ENCODE measurements at regions not wholly inside any gene's neighbourhood (a gene's known extent, or its start where the extent isn't known, plus 50 kb on each side); places are given as distances from the start of the nearest gene placed in this dataset.

- Histone ChIP-seq H3K4me2 (ENCODE audit: low read depth, low read length, poor library complexity, severe bottlenecking) (no peak overlapping the region), H3K4me3 (ENCODE audit: insufficient read depth, low read length, poor library complexity, severe bottlenecking) (no peak overlapping the region), H3K79me2 (ENCODE audit: insufficient read depth, low read length) (no peaks in the 10 kb centered on the region), H3K9me2 (replicated peaks; ENCODE audit: insufficient read depth, low read length) (no peaks in the 10 kb centered on the region), H3K36me3 (ENCODE audit: low read length) (no peaks in the 10 kb centered on the region), H3K9ac (ENCODE audit: low read length) (no peak overlapping the region), H3F3A (ENCODE audit: insufficient read depth) (no peaks in the 10 kb centered on the region), H4K20me1 (ENCODE audit: low read depth, low read length) (no peaks in the 10 kb centered on the region), H2AFZ (ENCODE audit: low read depth, low read length, severe bottlenecking) (no peak overlapping the region), H3K27me3 (ENCODE audit: low read length) (no peaks in the 10 kb centered on the region), H3K9me3 (ENCODE audit: insufficient read depth, low read length) (no peaks in the 10 kb centered on the region), H3K27ac (ENCODE audit: low read depth, low read length) (no peak overlapping the region)
- TF ChIP-seq EZH2phosphoT487 (conservative IDR thresholded peaks at IDR 0.05; ENCODE audit: low read length) (no peak), CTCF (IDR thresholded peaks at IDR 0.05; ENCODE audit: insufficient read depth, low read length, poor library complexity, severe bottlenecking) (no peak)
These were observed 203.0 kb upstream of the DYNLRB2 start for GRCh38 chr16:80337786-80338185.

- Histone ChIP-seq H3K36me3 (ENCODE audit: low read length) (no peaks in the 10 kb centered on the region), H3K27ac (ENCODE audit: low read depth, low read length) (no peak overlapping the region), H3F3A (ENCODE audit: insufficient read depth) (no peaks in the 10 kb centered on the region), H3K79me2 (ENCODE audit: insufficient read depth, low read length) (no peaks in the 10 kb centered on the region), H2AFZ (ENCODE audit: low read depth, low read length, severe bottlenecking) (no peak overlapping the region), H4K20me1 (ENCODE audit: low read depth, low read length) (no peaks in the 10 kb centered on the region), H3K9me3 (ENCODE audit: insufficient read depth, low read length) (no peaks in the 10 kb centered on the region), H3K27me3 (ENCODE audit: low read length) (no peaks in the 10 kb centered on the region), H3K9ac (ENCODE audit: low read length) (no peak overlapping the region), H3K4me2 (ENCODE audit: low read depth, low read length, poor library complexity, severe bottlenecking) (no peak overlapping the region), H3K9me2 (replicated peaks; ENCODE audit: insufficient read depth, low read length) (no peaks in the 10 kb centered on the region), H3K4me3 (ENCODE audit: insufficient read depth, low read length, poor library complexity, severe bottlenecking) (no peak overlapping the region)
- TF ChIP-seq CTCF (IDR thresholded peaks at IDR 0.05; ENCODE audit: insufficient read depth, low read length, poor library complexity, severe bottlenecking): no peak
- TF ChIP-seq EZH2phosphoT487 (conservative IDR thresholded peaks at IDR 0.05; ENCODE audit: low read length): no peak
These were observed 210.0 kb upstream of the DYNLRB2 start for GRCh38 chr16:80330803-80331202.

GRCh38 chr16:80330150-80330549 lies 210.6 kb upstream of the DYNLRB2 start:
- Histone ChIP-seq H3K4me3 (ENCODE audit: insufficient read depth, low read length, poor library complexity, severe bottlenecking) (no peak overlapping the region), H2AFZ (ENCODE audit: low read depth, low read length, severe bottlenecking) (no peak overlapping the region), H3K36me3 (ENCODE audit: low read length) (no peaks in the 10 kb centered on the region), H3K4me2 (ENCODE audit: low read depth, low read length, poor library complexity, severe bottlenecking) (no peak overlapping the region), H3F3A (ENCODE audit: insufficient read depth) (no peaks in the 10 kb centered on the region), H3K9me3 (ENCODE audit: insufficient read depth, low read length) (no peaks in the 10 kb centered on the region), H4K20me1 (ENCODE audit: low read depth, low read length) (no peaks in the 10 kb centered on the region), H3K27ac (ENCODE audit: low read depth, low read length) (no peak overlapping the region), H3K79me2 (ENCODE audit: insufficient read depth, low read length) (no peaks in the 10 kb centered on the region), H3K9me2 (replicated peaks; ENCODE audit: insufficient read depth, low read length) (no peaks in the 10 kb centered on the region), H3K27me3 (ENCODE audit: low read length) (no peaks in the 10 kb centered on the region), H3K9ac (ENCODE audit: low read length) (no peak overlapping the region)
- no peak for TF ChIP-seq EZH2phosphoT487 (conservative IDR thresholded peaks at IDR 0.05; ENCODE audit: low read length)
- no peak for TF ChIP-seq CTCF (IDR thresholded peaks at IDR 0.05; ENCODE audit: insufficient read depth, low read length, poor library complexity, severe bottlenecking)

Measured in SU-DHL-6 (cell line).